Neutrophil (primary cell): ENCODE measurements at regions not wholly inside any gene's neighbourhood (a gene's known extent, or its start where the extent isn't known, plus 50 kb on each side); places are given as distances from the start of the nearest gene placed in this dataset.

Experiments
- H3K27ac ChIP-seq: fragments of 200-600 bp; sonication (generic); 2 replicates; pipeline ENCODE4 v1.5.1; 2016; ENCODE audit warnings: mild to moderate bottlenecking, moderate library complexity
- H3K27me3 ChIP-seq: fragments of 200-600 bp; sonication (generic); 2 replicates; pipeline ENCODE4 v1.6.0; 2016; ENCODE audit warnings: mild to moderate bottlenecking
- H3K36me3 ChIP-seq: fragments of 200-600 bp; sonication (generic); 2 replicates; pipeline ENCODE4 v1.5.1; 2017
- H3K4me1 ChIP-seq, 2 experiments: fragments of 200-600 bp in 1 of 2; sonication (generic) in 1 of 2; 1 replicate in 1 of 2; 2 replicates in 1 of 2; pipeline versions ENCODE4 v1.5.1 to v1.6.1; 2013 to 2016; ENCODE audit warnings: low read depth in 1 of 2, low read length in 1 of 2, mild to moderate bottlenecking in 1 of 2, moderate library complexity in 1 of 2; ENCODE audit not compliant: control insufficient read depth in 1 of 2, insufficient read depth in 1 of 2
- H3K4me3 ChIP-seq, 2 experiments: fragments of 200-600 bp in 1 of 2; sonication (generic) in 1 of 2; 1 replicate in 1 of 2; 2 replicates in 1 of 2; pipeline ENCODE4 v1.5.1; 2013 to 2016; ENCODE audit warnings: low read depth in 1 of 2, low read length in 1 of 2, mild to moderate bottlenecking in 1 of 2, moderate library complexity in 1 of 2
- H3K9me3 ChIP-seq: fragments of 200-600 bp; sonication (generic); 2 replicates; pipeline ENCODE4 v1.5.1; 2016
- CTCF ChIP-seq: fragments of 200-600 bp; sonication (generic); IDR thresholded peaks from 2 replicates; pipeline ENCODE4 v1.5.1; 2016; ENCODE audit warnings: antibody characterized with exemption

GRCh38 chr7:68256295-68256694 is 1259.7 kb downstream of the TYW1 start:
- no peak for TF ChIP-seq CTCF
- Histone ChIP-seq H3K36me3 (no peaks in the 10 kb centered on the region), H3K4me3 (no peak overlapping the region), H3K27me3 (no peaks in the 10 kb centered on the region), H3K9me3 (no peaks in the 10 kb centered on the region), H3K4me1 (no peaks in the 10 kb centered on the region), H3K27ac (no peak overlapping the region)

- no peak for TF ChIP-seq CTCF
- no peaks in the 10 kb centered on the region for H3K36me3 ChIP-seq
- no peaks in the 10 kb centered on the region for H3K27me3 ChIP-seq
- H3K9me3 ChIP-seq = peaks cover 3% of the 10 kb centered on the region
- H3K4me3 ChIP-seq = no peak overlapping the region
- no peak overlapping the region for H3K27ac ChIP-seq
- no peaks in the 10 kb centered on the region for H3K4me1 ChIP-seq
Observed at GRCh38 chr7:68258609-68259008, 1262.0 kb downstream of the TYW1 start.

GRCh38 chr7:68265258-68265657 is 1268.6 kb downstream of the TYW1 start:
- no peaks in the 10 kb centered on the region for H3K4me1 ChIP-seq
- peaks cover 7% of the 10 kb centered on the region for H3K9me3 ChIP-seq
- TF ChIP-seq CTCF = no peak
- no peaks in the 10 kb centered on the region for H3K36me3 ChIP-seq
- H3K27me3 ChIP-seq = no peaks in the 10 kb centered on the region
- no peak overlapping the region for H3K27ac ChIP-seq
- no peak overlapping the region for H3K4me3 ChIP-seq

GRCh38 chr7:68266004-68266579 is 1269.5 kb downstream of the TYW1 start:
- no peak for TF ChIP-seq CTCF
- H3K27ac ChIP-seq = no peak overlapping the region
- H3K27me3 ChIP-seq = no peaks in the 10 kb centered on the region
- peaks cover 7% of the 10 kb centered on the region for H3K9me3 ChIP-seq
- no peaks in the 10 kb centered on the region for H3K36me3 ChIP-seq
- no peak overlapping the region for H3K4me3 ChIP-seq
- no peaks in the 10 kb centered on the region for H3K4me1 ChIP-seq

- no peak for TF ChIP-seq CTCF
- H3K4me1 ChIP-seq = no peaks in the 10 kb centered on the region
Observed at GRCh38 chr7:68267486-68267885, 1270.9 kb downstream of the TYW1 start.

GRCh38 chr7:68269405-68269804 is 1272.8 kb downstream of the TYW1 start:
- no peaks in the 10 kb centered on the region for H3K4me1 ChIP-seq
- H3K27me3 ChIP-seq = no peaks in the 10 kb centered on the region
- no peak for TF ChIP-seq CTCF
- H3K27ac ChIP-seq = no peak overlapping the region
- H3K4me3 ChIP-seq = no peak overlapping the region
- H3K36me3 ChIP-seq = no peaks in the 10 kb centered on the region
- H3K9me3 ChIP-seq = peaks cover 4% of the 10 kb centered on the region

More at GRCh38 chr7:68267486-68267885, 1270.9 kb downstream of the TYW1 start:
- H3K9me3 ChIP-seq = peaks cover 7% of the 10 kb centered on the region
- H3K27ac ChIP-seq = no peak overlapping the region
- no peaks in the 10 kb centered on the region for H3K27me3 ChIP-seq
- H3K4me3 ChIP-seq = no peak overlapping the region
- no peaks in the 10 kb centered on the region for H3K36me3 ChIP-seq
